GM12865 (cell line): ENCODE measurements at regions not wholly inside any gene's neighbourhood (a gene's known extent, or its start where the extent isn't known, plus 50 kb on each side); places are given as distances from the start of the nearest gene placed in this dataset.

ENCODE experiments used
- DNase-seq: peaks from one replicate; pipeline ENCODE4 v3.0.0; 2010; ENCODE audit warnings: low read depth
- H3K4me3 ChIP-seq: 2 replicates; pipeline ENCODE4 v1.5.1; 2011; ENCODE audit warnings: mild to moderate bottlenecking, low read depth, low read length, control low read depth
- TF ChIP-seq, protein P1 (sequence below): IDR thresholded peaks from 2 replicates; pipeline ENCODE4 v1.5.1; 2011; ENCODE audit warnings: low read length, control low read depth, low read depth, inconsistent platforms; ENCODE audit not compliant: insufficient read depth; ENCODE audit errors: missing control alignments

DNA sequence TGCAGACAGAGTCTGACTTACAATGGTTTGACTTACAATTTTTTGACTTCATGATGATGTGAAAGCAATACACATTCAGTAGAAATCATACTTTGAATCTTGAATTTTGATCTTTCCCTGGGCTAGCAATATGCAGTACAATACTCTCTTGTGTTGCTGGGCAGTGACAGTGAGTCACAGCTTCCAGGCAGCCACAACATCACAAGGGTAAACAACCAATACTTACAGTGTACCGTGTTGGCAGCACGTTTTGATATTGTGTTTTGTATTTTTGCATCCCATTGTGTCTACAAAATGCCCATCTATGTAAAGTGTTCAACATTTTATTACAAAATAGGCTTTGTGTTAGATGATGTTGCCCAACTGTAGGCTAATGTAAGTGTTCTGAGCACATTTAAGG is 150.9 kb downstream of the NTMT2 start:
- DNase-seq = no peak
- H3K4me3 ChIP-seq = no peak overlapping the region
- TF ChIP-seq, protein P1, sequence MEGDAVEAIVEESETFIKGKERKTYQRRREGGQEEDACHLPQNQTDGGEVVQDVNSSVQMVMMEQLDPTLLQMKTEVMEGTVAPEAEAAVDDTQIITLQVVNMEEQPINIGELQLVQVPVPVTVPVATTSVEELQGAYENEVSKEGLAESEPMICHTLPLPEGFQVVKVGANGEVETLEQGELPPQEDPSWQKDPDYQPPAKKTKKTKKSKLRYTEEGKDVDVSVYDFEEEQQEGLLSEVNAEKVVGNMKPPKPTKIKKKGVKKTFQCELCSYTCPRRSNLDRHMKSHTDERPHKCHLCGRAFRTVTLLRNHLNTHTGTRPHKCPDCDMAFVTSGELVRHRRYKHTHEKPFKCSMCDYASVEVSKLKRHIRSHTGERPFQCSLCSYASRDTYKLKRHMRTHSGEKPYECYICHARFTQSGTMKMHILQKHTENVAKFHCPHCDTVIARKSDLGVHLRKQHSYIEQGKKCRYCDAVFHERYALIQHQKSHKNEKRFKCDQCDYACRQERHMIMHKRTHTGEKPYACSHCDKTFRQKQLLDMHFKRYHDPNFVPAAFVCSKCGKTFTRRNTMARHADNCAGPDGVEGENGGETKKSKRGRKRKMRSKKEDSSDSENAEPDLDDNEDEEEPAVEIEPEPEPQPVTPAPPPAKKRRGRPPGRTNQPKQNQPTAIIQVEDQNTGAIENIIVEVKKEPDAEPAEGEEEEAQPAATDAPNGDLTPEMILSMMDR = no peak

DNA sequence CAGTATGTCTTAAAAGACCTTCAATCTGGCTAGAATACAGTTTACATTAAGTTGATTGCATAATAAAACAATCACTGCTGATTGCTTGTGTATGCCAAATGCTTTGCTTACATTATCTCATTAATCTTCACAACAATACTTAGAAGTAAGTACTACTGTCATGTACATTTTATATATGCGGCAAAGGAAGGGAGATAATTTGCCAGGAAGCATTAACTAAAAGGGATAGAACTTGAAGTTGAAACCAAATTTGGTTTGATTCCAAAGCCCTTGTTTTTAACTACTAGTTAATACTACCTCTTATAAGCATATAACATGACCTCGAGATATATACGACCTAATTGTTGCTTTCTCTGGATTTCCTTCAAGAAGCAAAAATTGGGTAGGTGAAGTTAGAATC is 155.8 kb downstream of the NTMT2 start:
- DNase-seq = no peak
- TF ChIP-seq, protein P1 = no peak
- no peak overlapping the region for H3K4me3 ChIP-seq

- TF ChIP-seq, protein P1 = no peak
- no peak for DNase-seq
- no peak overlapping the region for H3K4me3 ChIP-seq
These were observed 157.3 kb downstream of the NTMT2 start for GRCh38 chr1:170303034-170303433.

GRCh38 chr1:170305777-170306512 is 160.2 kb downstream of the NTMT2 start:
- no peak overlapping the region for H3K4me3 ChIP-seq
- DNase-seq = peak; percentile 37
- TF ChIP-seq, protein P1 = no peak

GRCh38 chr1:170306513-170306910 is 160.8 kb downstream of the NTMT2 start:
- no peak for DNase-seq
- TF ChIP-seq, protein P1 = no peak
- no peak overlapping the region for H3K4me3 ChIP-seq

- no peak overlapping the region for H3K4me3 ChIP-seq
- TF ChIP-seq, protein P1 = no peak
- no peak for DNase-seq
These were observed 161.2 kb downstream of the NTMT2 start for GRCh38 chr1:170306948-170307347.

DNA sequence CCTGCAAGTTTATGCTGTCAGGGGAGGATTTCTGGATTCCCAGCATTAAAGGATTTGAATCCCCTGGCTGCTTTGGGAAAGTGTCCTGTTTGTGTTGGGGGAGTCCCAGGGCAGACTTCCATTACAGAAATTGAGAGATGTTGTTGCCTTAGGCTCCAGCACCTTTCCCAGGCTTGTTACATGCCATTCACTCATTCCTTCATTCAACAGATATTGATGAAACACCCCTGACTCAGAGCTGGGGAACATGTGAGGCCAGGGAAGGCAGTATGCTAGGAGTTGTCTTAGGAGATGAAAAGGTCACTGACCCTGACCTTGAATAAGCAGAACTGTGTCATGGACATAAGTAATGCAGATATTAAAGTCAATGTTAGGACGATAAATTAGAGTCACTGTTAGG is 161.7 kb downstream of the NTMT2 start:
- no peak overlapping the region for H3K4me3 ChIP-seq
- TF ChIP-seq, protein P1 = no peak
- DNase-seq = no peak
